GM19328 (cell line): ENCODE measurements at regions not wholly inside any gene's neighbourhood (a gene's known extent, or its start where the extent isn't known, plus 50 kb on each side); places are given as distances from the start of the nearest gene placed in this dataset.

Experiments used
- ATAC-seq: cut with Tn5 transposase; IDR thresholded peaks from one replicate; pipeline ENCODE4 v1.9.1; 2021; ENCODE audit warnings: mild to moderate bottlenecking, moderate library complexity; ENCODE audit not compliant: unreplicated experiment

DNA sequence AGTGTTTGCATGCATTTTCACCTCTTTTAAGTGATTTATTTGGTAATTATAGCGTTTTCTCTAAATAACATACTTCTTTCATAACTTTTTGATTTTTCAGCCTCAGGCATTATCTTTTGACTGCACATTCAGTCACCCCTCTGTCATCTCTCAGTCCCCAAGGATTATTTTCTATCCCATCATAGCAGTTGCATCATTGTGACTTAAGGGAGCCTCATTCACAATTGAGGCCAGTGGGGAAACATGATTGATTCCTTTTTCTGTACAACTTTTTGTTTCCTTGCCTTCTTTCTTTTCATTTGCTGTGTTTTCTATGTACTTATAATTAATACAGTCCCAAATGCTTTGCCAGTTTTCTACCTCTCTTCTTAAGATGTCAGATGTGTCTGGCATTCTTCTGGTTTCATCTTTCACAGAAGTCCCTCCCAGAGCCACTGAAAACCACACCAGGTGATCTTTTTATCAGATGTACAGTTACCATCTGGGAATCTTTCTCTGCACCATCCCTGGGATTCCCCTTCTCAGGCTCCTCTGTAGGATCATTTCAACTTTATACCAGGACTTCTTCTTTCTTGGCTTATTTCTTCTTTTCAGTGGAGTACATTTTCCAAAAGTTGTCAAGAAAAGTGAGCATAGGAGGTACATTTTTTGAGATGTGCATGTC is 151.4 kb downstream of the RAP2B start:
- no peak for ATAC-seq

DNA sequence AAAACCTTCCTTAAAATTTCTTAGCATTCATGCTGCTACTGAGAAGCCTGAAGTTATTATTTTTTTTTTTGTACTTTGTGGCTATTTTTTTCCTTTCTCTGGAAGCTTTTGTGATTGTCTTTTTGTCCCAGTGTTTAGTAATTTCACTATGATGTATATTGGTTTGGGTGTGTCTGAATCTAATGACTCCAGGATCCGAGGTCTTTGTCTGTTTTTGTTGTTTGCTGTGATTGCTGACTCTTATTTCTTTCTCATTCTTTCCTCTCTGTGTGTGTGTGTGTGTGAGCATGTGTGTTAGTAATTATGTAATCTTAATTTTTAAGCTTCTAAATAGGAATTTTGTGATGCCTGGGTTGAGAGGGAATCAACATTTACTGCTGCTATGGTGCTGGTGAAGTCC is 152.0 kb downstream of the RAP2B start:
- ATAC-seq: no peak

DNA sequence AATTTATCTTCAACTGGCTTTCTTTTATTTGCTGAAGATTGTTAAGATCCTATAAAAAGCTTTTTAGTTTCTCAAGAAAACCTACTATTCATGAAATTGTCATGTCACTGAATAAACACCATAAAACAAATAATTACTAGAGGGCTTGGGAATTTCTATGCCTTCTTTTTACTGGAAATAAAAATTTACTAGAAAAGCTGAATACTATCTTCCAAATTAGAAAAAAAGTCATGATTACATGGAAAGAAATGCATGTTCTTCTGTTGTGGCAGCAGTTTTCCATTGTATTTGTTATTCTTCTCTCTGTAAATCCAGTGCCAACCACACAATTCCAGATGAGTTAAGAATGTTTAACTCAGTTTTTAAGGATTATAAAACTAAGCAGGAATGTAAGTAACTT is 153.8 kb downstream of the RAP2B start:
- no peak for ATAC-seq

DNA sequence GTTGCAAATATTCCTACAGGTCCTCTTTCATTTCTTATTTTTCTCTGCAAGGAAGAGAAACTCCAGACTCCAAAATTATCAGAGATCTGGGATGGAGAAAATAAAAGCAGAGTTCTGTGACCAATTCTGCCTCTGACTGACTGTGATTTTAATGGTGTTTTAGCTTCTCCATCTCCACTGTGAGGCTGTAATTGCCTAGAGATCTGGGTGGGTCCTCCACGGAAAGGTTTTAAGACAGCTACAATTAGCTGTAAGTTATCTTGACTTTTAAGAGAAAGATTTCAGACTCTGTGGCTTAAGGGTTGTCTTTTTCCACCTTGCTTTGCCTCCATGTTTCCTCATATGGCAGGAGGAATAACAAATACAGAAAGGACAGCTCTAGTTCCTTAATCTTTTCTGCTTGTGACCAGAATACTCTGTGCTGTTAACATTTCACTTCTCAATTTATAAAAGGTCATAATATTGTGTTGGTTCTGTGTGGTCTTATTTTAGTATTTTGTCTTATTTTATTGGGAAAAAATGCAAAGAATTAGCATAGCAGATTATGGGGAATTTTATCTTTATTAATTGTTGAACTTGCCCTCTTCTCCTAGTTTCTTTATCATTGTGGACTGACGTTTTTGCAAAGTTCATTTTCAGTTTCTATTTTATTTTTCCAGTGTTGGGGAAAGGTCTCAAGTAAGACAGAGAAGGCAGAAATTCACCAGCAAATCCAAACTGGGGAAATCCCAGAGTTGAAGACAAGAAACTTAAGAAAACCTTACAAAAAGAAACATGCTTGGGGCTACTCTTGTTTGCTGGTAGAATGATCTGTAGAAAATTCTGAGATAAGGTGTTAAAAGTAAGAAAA is 157.9 kb downstream of the RAP2B start:
- no peak for ATAC-seq

DNA sequence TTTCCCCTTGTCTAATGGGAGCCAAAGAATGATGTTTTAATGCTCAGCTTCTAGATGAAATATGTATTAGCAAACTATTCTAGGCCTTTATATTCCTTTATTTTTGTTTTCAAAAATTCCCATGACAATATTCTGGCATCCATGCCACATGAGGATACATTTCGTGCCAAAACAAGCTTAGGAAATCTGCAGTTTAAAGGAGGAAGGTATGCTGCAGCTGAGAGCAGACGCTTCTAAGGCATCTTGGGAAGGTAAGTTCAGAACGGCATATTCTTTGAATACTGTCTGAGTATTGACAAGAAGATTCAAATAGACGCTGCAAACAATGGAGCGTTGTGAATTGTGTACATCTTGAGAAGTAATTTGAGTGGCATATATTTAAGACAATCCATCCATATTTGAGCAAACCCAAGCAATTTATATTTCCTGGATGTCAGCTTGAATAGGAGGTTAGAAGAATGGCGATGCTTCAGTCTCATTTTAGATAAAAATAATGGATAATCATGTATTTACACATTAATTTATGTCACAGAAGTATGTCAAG is 158.6 kb downstream of the RAP2B start:
- no peak for ATAC-seq

DNA sequence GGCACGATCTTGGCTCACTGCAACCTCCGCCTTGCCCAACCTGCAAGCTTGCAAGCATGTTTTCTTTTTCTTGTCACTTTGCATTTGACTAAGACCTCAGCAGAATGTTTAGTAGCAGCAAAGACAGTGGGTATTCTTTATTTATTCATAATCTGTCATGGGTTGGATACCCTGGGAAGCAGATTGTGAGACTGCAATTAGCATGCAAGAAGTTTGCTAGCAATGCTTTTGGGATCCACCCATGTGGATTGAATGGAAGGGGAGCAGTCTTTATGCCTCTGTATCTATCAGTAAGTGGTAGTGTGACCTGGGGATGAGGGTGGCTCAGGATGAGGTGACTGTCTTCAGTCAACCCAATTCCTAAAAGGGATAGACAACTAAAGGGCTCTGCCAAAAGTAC is 166.7 kb downstream of the RAP2B start:
- ATAC-seq: no peak

DNA sequence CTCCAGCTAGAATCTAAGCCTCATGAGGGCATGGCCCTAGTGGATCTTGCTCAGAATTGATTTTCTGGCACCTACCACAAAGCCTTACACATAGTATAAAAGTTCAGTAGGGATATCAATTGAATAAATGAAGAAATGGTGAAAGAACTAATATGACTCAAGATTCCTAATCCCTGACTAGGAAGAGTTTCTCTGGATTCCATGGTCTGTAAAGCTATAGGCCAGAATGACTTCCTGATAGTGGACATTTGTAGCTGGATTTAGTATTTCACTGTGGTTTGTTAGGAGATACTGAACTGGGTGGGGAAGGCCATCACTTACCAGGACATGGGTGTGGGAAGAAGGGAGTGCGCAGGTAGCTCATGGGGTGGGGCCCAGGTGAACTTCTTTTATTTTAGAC is 168.9 kb downstream of the RAP2B start:
- no peak for ATAC-seq

DNA sequence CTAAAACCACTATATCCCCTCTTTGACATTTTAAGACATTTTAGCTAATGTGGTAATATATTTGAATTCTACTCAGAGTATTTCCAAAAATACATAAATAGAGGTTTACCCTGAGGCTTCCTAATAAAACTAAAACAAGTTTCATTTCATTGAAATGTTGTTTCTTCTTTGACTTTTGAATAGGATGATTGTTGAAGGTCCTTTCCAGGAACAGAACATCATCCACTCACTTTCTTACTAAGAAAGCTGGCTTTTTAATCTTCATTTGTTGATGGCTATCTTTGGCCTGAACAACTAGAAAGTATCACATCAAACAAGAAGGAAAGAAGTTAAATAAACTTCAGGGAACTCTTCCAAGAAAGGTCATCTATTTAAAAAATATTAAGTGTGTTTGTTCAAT is 169.7 kb downstream of the RAP2B start:
- no peak for ATAC-seq

DNA sequence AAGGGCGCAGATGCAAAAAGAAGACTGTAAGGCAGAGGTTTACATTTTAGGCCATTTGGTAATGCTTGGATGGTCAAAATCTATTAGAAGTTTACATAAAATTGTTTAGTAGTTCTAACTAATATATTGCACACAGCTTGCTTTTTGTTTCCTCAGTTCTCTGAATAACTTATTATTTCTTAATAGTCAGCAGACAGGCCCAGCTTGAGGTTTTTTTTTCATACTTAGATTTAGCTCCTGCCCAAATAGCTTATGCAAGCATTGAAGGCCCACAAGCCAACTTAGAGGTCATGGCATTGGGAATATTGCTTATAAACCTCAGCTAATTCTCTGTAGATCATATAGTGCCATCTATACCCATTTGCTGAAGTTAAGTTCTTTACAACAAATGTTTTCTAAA is 172.5 kb downstream of the RAP2B start:
- no peak for ATAC-seq

DNA sequence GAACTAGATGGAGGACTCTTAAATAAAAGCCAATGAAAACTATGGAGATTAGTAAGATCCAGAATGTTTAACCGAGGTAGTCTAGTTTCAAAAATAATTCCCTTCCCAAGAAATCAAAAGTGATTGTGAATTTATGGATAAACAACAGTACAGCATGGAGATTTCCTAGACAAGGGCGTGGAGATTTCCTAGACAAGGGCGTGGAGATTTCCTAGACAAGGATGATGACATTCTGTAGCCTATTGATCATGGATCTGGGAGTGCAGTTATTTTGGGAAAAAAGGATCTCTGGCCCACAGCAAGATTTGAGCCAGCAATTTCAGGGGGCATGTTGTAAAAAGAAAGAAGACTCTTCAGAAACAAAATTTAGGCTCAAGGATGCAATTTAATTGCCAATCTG is 175.3 kb downstream of the RAP2B start:
- no peak for ATAC-seq

DNA sequence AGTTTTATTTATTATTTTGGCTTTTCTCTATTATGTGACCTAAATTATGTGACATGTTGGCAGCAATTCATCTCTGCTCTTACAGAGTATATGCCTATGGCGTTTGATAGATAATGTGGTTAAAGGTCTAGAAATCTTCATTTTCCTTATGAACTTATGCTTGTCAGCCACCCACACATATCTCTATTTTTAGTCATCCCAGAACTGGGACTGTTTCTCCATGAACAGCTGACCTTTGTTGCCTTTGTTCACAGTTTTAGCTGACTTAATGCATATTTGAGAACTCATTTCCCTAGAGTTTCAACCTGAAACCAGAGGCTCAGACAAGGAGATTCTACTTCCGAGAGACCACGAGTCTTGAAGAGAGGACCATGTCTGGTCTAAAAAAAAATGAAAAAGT is 176.5 kb downstream of the RAP2B start:
- no peak for ATAC-seq

DNA sequence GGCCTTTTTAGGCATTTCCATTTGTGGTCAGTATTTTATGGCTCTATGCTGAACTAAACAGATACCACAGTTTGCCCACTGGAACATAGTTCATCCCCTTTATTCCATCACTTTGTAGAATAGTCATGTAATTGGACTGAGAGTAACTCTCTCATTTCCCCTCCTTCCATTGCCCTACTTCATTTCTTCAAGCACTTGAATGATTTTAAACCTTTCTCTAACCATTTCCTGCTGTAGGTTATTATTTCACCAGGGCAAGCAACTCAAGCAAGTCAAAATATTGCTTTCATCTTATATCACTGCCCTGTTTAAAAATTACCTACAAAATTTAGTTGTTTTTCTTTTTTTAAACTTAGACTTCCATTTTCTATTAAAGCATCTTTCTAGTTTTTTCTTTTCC is 177.0 kb downstream of the RAP2B start:
- ATAC-seq: no peak

DNA sequence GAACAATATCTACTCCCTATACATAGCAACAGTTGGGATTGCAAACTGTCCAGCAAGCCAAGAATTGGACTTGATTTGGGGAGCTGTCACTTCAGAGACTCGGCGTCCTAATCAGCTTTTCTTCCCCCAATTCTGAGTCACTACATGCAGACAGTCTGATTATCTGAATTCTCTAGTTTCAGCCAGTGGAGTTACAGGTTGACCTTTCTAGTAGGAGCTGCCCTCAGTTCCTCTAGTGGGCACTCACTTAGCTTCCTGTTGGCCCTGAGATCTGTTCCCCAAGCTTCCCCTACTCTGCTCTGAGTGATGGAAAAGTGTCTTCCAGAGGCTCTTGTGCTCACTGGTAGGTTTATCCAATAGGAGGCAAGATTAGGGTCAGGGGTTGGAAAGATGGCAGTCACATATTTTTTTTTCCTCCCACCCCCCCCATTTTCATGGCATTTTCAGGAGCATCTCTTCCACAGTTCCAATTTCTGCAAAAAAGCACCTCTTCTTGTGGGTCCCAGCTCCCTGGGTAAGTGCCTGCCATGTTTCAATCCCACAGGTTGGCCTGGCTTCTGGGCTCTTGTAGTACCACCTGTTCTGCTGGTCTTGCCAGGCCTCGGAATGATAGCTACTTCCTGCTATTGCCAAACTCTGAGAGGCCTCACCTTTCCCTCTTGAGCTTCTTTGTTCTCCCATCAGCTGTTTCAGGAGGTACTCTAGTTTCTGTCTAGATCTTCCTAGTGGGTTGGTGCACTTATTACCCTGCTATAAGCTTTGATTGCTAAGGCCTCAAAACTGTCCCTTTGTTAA is 182.2 kb downstream of the RAP2B start:
- ATAC-seq: no peak

DNA sequence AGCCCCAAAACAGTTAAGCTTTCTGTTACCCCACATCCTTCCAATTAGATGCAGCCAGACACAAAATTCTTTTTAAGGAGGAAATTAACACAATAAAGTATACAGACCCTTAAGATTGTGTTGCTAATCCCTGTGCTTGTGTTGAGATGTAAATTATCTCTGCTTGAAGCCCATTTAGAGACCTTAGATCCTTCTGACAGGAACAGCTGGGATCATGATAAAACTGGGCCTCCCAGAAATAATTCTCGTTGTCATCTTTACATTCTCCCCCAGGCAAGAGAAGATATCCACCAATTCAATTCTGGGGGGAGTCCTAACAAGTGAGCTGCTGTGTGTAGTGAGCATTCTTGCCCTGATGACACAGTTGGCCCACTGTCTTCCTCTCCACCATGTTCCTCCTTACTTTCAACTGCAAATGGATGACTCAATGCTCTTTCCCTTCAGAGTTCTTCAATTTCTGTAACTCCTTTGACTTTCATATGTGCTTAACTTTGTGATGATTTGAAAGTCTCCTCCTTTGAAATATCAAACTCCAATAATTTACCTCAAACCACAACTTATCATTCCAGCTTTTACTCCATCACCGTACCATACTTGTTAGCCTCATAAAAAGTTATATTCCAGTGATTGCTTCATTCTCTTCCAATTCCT is 186.6 kb downstream of the RAP2B start:
- ATAC-seq: no peak

DNA sequence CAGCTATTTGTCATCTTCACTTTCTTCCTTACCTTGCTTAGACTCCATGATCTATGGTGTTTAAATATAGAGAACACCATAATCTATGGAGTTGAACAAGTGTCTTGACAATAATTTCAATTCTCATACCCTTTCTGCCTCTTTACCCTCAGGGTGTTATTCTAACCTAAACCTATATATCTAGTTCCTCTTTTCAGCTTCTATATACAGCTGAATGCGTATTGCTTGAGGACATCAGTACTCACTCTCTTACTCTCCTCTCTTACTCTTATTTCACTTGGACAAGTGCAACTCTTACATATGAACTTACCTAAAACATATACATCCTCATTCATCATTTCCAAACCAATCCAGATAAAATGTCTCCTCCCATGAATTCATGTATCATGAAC is 187.1 kb downstream of the RAP2B start:
- no peak for ATAC-seq

DNA sequence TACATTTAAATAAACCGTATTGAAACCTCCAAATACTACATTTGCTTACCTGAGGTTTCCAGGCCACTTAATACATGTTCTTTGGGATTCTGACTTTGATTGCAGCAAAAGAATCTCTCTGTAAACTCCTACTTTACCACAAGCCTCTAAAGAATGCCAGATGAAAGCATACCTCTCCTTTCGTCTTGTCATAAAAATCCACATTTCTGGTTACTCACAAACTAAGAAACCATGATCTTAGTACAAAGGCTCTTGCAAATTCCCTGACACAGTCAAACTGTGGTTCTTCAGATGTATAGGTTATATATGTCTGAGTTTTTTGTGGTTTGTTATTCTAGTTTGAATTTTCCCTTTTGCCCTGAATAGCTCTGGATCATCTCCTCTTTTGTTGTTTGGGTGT is 188.4 kb downstream of the RAP2B start:
- ATAC-seq: no peak

DNA sequence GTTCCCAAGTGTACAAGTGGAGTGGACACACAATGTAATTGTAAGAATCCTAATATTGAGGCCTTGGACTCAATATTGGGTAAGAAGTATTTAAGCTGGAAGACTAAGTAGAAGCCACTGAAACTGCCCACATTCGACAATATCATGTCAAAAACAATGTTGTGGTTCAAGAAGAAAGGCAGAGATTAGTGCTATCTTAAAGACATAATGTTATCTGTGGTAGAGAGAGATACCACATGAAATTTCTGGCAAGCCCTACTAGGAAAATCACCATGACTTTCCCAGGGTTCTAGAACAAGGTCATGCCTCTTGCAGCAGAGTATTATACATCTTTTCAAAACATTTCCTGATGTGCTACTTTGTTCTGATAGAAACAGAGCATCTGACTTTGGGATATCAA is 192.6 kb downstream of the RAP2B start:
- ATAC-seq: no peak

DNA sequence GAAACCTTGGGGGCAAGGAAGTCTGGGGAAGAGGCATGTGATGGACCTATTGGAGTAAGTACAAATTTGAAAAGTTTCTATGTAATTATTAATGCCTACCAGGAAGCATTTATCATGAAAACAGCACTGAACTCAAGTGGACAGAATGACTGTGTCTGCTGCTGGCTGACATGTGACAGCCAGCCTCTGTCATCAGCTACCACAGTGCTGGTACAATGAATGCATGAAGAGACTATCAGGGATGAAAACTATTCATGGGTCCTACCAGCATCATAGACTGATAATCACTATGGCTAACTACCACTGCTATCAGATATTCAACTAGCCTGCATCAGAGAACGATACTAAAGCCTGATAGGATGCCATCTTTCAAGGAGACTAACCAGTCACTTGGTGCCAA is 193.5 kb downstream of the RAP2B start:
- no peak for ATAC-seq

DNA sequence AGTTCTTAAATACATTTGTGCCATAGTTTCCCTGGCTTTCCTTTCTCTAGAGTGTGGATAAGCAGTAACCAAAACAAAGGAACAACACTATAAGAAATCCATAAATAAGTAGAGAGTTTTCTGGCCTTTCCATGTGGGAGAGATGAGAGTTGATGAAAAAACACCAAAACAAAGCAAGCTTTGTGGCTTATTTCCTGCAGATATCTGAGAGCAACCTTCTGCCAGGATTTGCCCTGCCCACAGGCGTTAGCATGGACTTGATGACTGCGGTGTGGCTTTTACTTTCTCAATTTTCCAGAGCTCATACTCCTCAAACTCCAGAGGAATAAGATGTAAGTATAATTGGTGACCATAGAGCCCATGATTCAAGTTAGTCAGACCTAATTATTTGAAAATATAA is 194.9 kb downstream of the RAP2B start:
- no peak for ATAC-seq

DNA sequence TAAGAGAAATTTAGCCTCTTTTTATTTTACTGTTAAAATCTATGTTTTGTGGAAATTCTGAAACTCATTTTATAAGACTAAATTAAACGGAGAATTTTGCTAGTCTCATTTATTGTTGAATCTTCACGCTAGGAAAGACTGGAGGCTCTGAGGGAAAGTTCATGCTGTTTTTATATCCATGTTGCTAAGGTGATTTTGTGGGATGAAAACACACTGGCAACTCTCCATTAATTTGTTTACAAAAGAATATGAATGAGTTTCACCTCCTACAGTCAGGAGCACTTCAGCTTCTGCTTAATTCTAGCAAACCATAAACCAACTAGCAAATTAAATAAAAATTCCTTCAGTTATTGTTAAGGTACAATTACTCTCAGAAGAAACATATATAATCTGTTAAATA is 195.4 kb downstream of the RAP2B start:
- ATAC-seq: no peak
